ENCODE measurements at regions not wholly inside any gene's neighbourhood (a gene's known extent, or its start where the extent isn't known, plus 50 kb on each side); places are given as distances from the start of the nearest gene placed in this dataset.

DNA sequence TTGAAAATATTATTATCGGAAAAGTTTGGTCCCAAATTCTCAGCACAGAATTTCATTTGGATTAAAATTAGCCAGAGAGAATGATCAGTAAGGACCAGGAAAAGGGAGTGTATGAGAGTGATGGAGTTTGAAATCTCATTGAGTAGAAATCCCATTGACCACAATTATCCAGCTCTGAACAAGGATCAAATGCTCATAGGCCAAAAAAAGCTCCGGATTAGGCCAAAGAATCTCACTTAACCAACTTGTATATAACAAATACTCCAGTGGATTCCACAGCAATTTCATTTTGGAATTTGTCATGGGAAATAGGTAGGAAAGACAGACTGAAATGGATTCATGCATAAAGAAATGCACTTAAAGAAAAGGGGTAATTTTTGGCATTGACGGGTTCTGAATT, 83.9 kb upstream of the SORBS2 start:
- TF ChIP-seq EZH2 (IDR thresholded peaks at IDR 0.05; ENCODE audit: insufficient read depth, poor library complexity, severe bottlenecking) = no peak
- TF ChIP-seq EZH2phosphoT487 (IDR thresholded peaks at IDR 0.05; ENCODE audit: insufficient read depth, low read depth) = no peak

Data from GM23248 (cell line).